Neuronal stem cell (in vitro differentiated cells): ENCODE measurements at regions not wholly inside any gene's neighbourhood (a gene's known extent, or its start where the extent isn't known, plus 50 kb on each side); places are given as distances from the start of the nearest gene placed in this dataset.
"Not testable (repeated sequence)": the region's sequence is repeated elsewhere in the genome, so short reads cannot be mapped to it uniquely, and the experiment has no call there.

ENCODE experiments used
- DNase-seq: peaks from one replicate; pipeline ENCODE4 v3.0.0-alpha.2; 2013; ENCODE audit warnings: low spot score
- H2AFZ ChIP-seq: one replicate; pipeline ENCODE4 v1.6.1; 2013; ENCODE audit warnings: mild to moderate bottlenecking, low read length, inconsistent platforms
- H2AK5ac ChIP-seq: 2 replicates; pipeline ENCODE4 v1.6.1; 2013; ENCODE audit warnings: low read depth, mild to moderate bottlenecking, inconsistent platforms, low read length, moderate library complexity, mixed read lengths
- H2BK120ac ChIP-seq: 2 replicates; pipeline ENCODE4 v1.6.1; 2013; ENCODE audit warnings: low read depth, mild to moderate bottlenecking, inconsistent platforms, low read length, moderate library complexity, mixed read lengths
- H2BK12ac ChIP-seq: one replicate; pipeline ENCODE4 v1.6.1; 2013; ENCODE audit warnings: low read length, inconsistent platforms
- H2BK15ac ChIP-seq: 2 replicates; pipeline ENCODE4 v1.6.1; 2013; ENCODE audit warnings: mild to moderate bottlenecking, low read length, inconsistent platforms, mixed read lengths
- H2BK5ac ChIP-seq: one replicate; pipeline ENCODE4 v1.6.1; 2013; ENCODE audit warnings: inconsistent platforms, mild to moderate bottlenecking, low read length, moderate library complexity
- H3K14ac ChIP-seq: one replicate; pipeline ENCODE4 v1.6.1; 2013; ENCODE audit warnings: low read length, inconsistent platforms
- H3K18ac ChIP-seq: 2 replicates; pipeline ENCODE4 v1.6.1; 2013; ENCODE audit warnings: low read length, inconsistent platforms
- H3K23ac ChIP-seq: 2 replicates; pipeline ENCODE4 v1.6.1; 2013; ENCODE audit warnings: low read depth, mild to moderate bottlenecking, mixed read lengths, low read length, inconsistent platforms; ENCODE audit not compliant: poor library complexity
- H3K27ac ChIP-seq: replicated peaks from 3 replicates; pipeline ENCODE4 v1.5.1; 2013; ENCODE audit warnings: low read length, inconsistent platforms
- H3K27me3 ChIP-seq, 3 experiments: 2 replicates each; pipeline ENCODE4 v1.6.1; 2013; ENCODE audit warnings: low read length in 3 of 3, mild to moderate bottlenecking in 2 of 3, inconsistent platforms in 1 of 3, low read depth in 1 of 3, mixed read lengths in 1 of 3, moderate library complexity in 1 of 3; ENCODE audit not compliant: control insufficient read depth in 3 of 3, insufficient read depth in 3 of 3
- H3K36me3 ChIP-seq, 2 donors: replicated peaks in 1 of 2; 2 replicates each; pipeline ENCODE4 v1.6.1; 2013; ENCODE audit warnings: low read length in 2 of 2; ENCODE audit not compliant: control insufficient read depth in 2 of 2, insufficient read depth in 2 of 2
- H3K4ac ChIP-seq: 2 replicates; pipeline ENCODE4 v1.6.1; 2013; ENCODE audit warnings: inconsistent platforms, mild to moderate bottlenecking, low read length, moderate library complexity
- H3K4me1 ChIP-seq, 2 donors: 1 replicate in 1 of 2; 2 replicates in 1 of 2; pipeline ENCODE4 v1.6.1; 2013; ENCODE audit warnings: low read length in 2 of 2, low read depth in 1 of 2; ENCODE audit not compliant: control insufficient read depth in 2 of 2, insufficient read depth in 1 of 2
- H3K4me2 ChIP-seq: one replicate; pipeline ENCODE4 v1.6.1; 2013; ENCODE audit warnings: mild to moderate bottlenecking, low read length, inconsistent platforms; ENCODE audit not compliant: insufficient read depth, poor library complexity, severe bottlenecking
- H3K4me3 ChIP-seq, 2 donors: 2 replicates each; pipeline ENCODE4 v1.5.1; 2013; ENCODE audit warnings: low read length in 2 of 2, mild to moderate bottlenecking in 2 of 2, inconsistent platforms in 1 of 2, moderate library complexity in 1 of 2
- H3K79me1 ChIP-seq: one replicate; pipeline ENCODE4 v1.6.1; 2013; ENCODE audit warnings: low read depth, mild to moderate bottlenecking, inconsistent platforms, low read length, moderate library complexity
- H3K9ac ChIP-seq: one replicate; pipeline ENCODE4 v1.6.1; 2013; ENCODE audit warnings: mild to moderate bottlenecking, low read depth, low read length, inconsistent platforms; ENCODE audit not compliant: poor library complexity
- H3K9me3 ChIP-seq, 2 donors: replicated peaks in 1 of 2; 2 replicates each; pipeline versions ENCODE3 to v1.6.1; 2013; ENCODE audit warnings: low read length in 2 of 2, mild to moderate bottlenecking in 2 of 2, inconsistent platforms in 1 of 2, low read depth in 1 of 2, mixed read lengths in 1 of 2, moderate library complexity in 1 of 2; ENCODE audit not compliant: control insufficient read depth in 2 of 2, insufficient read depth in 1 of 2
- H4K8ac ChIP-seq: one replicate; pipeline ENCODE4 v1.6.1; 2013; ENCODE audit warnings: low read depth, mild to moderate bottlenecking, inconsistent platforms, low read length, moderate library complexity
- H4K91ac ChIP-seq: one replicate; pipeline ENCODE4 v1.6.1; 2013; ENCODE audit warnings: low read length, low read depth, mild to moderate bottlenecking, inconsistent platforms; ENCODE audit not compliant: poor library complexity
- WGBS, 2 donors: extraction: QIAGEN DNeasy Blood & Tissue Kit; methylation state at CpG; one replicate each; pipeline ENCODE4 v1.1.7; 2013; ENCODE audit warnings: missing lambda C conversion rate in 2 of 2, mixed read lengths in 1 of 2; ENCODE audit not compliant: insufficient read length in 2 of 2, insufficient replicate concordance in 1 of 2; ENCODE audit errors: extremely low coverage in 2 of 2; 5-methylcytosine and 5-hydroxymethylcytosine counted together

GRCh38 chr2:60213865-60214625 is 339.4 kb downstream of the BCL11A start:
- Histone ChIP-seq H3K18ac (peak overlapping the region; percentile 81), H2AFZ (no peak overlapping the region), H3K4me1 (peaks cover 0 to 22% of the 10 kb centered on the region in 2 donors), H3K4ac (no peak overlapping the region), H4K8ac (no peak overlapping the region), H2AK5ac (peak overlapping the region; percentile 88), H3K36me3 (no peaks in the 10 kb centered on the region), H3K27ac (no peak overlapping the region), H3K23ac (no peak overlapping the region), H4K91ac (no peak overlapping the region), H3K79me1 (no peaks in the 10 kb centered on the region), H2BK15ac (peak overlapping the region; percentile 60), H3K27me3 (no peaks in the 10 kb centered on the region), H2BK12ac (no peak overlapping the region), H3K4me3 (no peak overlapping the region), H3K4me2 (no peak overlapping the region), H3K14ac (no peak overlapping the region), H2BK120ac (no peak overlapping the region), H3K9ac (no peak overlapping the region), H2BK5ac (no peak overlapping the region), H3K9me3 (no peaks in the 10 kb centered on the region)
- no CpG with 5 or more reads among the region's 16 CpGs for WGBS, 2 donors
- DNase-seq = no peak

- no peak overlapping the region for H3K4me2 ChIP-seq
- H2BK120ac ChIP-seq = no peak overlapping the region
- H2AK5ac ChIP-seq = no peak overlapping the region
- no peak overlapping the region for H4K91ac ChIP-seq
- H3K14ac ChIP-seq = no peak overlapping the region
- H2BK5ac ChIP-seq = no peak overlapping the region
- H3K36me3 ChIP-seq = no peaks in the 10 kb centered on the region
- no peak overlapping the region for H4K8ac ChIP-seq
- H3K23ac ChIP-seq = no peak overlapping the region
- no peak overlapping the region for H2AFZ ChIP-seq
- H3K9me3 ChIP-seq = no peaks in the 10 kb centered on the region
- WGBS, 2 donors = no CpG with 5 or more reads among the region's 3 CpGs
- H2BK15ac ChIP-seq = no peak overlapping the region
- DNase-seq = no peak
- H3K4me1 ChIP-seq = peaks cover 0 to 22% of the 10 kb centered on the region in 2 donors
- H3K27me3 ChIP-seq = no peaks in the 10 kb centered on the region
- H3K4ac ChIP-seq = no peak overlapping the region
- no peak overlapping the region for H3K27ac ChIP-seq
- H3K18ac ChIP-seq = no peak overlapping the region
- no peak overlapping the region for H3K4me3 ChIP-seq
- no peaks in the 10 kb centered on the region for H3K79me1 ChIP-seq
- no peak overlapping the region for H2BK12ac ChIP-seq
- H3K9ac ChIP-seq = no peak overlapping the region
Measured at GRCh38 chr2:60212181-60212945, 341.1 kb downstream of the BCL11A start.

GRCh38 chr2:60189006-60189405 is 364.4 kb downstream of the BCL11A start:
- H2AFZ ChIP-seq, H3K9me3 ChIP-seq, H2BK12ac ChIP-seq, H3K36me3 ChIP-seq, DNase-seq, H2BK120ac ChIP-seq, H2AK5ac ChIP-seq, H3K27ac ChIP-seq, H3K23ac ChIP-seq, H2BK15ac ChIP-seq, H3K4me1 ChIP-seq, H4K8ac ChIP-seq, H2BK5ac ChIP-seq, H3K4ac ChIP-seq, H3K27me3 ChIP-seq, H3K79me1 ChIP-seq, H3K9ac ChIP-seq, H3K4me2 ChIP-seq, H3K14ac ChIP-seq, H3K4me3 ChIP-seq, H4K91ac ChIP-seq, H3K18ac ChIP-seq: not testable (repeated sequence)
- no CpG with 5 or more reads among the region's 19 CpGs for WGBS, 2 donors

- Histone ChIP-seq H2BK5ac (no peak overlapping the region), H3K79me1 (no peaks in the 10 kb centered on the region), H3K9ac (no peak overlapping the region), H3K4ac (no peak overlapping the region), H3K23ac (no peak overlapping the region), H3K4me2 (no peak overlapping the region), H4K8ac (no peak overlapping the region), H3K27ac (no peak overlapping the region), H3K4me1 (peaks cover 0 to 4% of the 10 kb centered on the region in 2 donors), H3K4me3 (no peak overlapping the region), H3K9me3 (no peaks in the 10 kb centered on the region), H3K14ac (no peak overlapping the region), H2AK5ac (no peak overlapping the region), H3K18ac (no peak overlapping the region), H4K91ac (no peak overlapping the region), H2AFZ (no peak overlapping the region), H3K36me3 (no peaks in the 10 kb centered on the region), H2BK12ac (no peak overlapping the region), H2BK120ac (no peak overlapping the region), H2BK15ac (no peak overlapping the region), H3K27me3 (no peaks in the 10 kb centered on the region)
- no peak for DNase-seq
Measured at GRCh38 chr2:60175290-60175689, 378.2 kb downstream of the BCL11A start.
